Amniotic epithelial cell (primary cell): ENCODE measurements at regions not wholly inside any gene's neighbourhood (a gene's known extent, or its start where the extent isn't known, plus 50 kb on each side); places are given as distances from the start of the nearest gene placed in this dataset.
A peak's percentile ranks its signal among the peaks of the same experiment; 100 is the strongest.

Source experiments
- DNase-seq: peaks from one replicate; pipeline ENCODE4 v3.0.0-alpha.2; 2010; ENCODE audit warnings: low read depth

DNA sequence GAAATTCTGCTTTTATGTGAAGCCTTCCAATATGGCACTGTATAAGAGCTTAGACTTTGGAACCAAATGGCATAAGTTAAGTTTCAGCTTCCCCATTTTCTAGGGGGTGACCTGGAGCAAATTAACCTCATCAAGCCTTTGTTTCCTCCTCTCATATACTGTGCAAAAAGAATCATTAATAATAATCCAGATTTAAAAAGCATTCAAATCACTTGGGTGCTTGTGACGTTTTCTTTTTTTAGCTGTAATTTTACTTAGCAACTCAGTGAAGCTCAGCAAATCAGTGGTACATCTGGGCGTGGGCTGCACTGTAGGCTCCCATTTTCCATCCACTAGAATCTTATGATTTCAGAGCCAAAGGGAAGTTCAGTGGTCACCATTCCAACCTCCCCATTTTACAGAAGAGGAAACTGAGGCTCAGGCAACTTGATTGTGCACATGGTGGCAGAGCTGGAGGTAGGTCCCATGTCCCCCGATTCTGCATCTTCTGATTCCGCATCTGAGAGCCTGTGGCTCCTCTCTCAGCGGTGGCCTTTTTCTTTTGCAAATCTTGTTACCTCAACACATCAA, 131.2 kb downstream of the SNAPC1 start:
- DNase-seq: no peak

DNA sequence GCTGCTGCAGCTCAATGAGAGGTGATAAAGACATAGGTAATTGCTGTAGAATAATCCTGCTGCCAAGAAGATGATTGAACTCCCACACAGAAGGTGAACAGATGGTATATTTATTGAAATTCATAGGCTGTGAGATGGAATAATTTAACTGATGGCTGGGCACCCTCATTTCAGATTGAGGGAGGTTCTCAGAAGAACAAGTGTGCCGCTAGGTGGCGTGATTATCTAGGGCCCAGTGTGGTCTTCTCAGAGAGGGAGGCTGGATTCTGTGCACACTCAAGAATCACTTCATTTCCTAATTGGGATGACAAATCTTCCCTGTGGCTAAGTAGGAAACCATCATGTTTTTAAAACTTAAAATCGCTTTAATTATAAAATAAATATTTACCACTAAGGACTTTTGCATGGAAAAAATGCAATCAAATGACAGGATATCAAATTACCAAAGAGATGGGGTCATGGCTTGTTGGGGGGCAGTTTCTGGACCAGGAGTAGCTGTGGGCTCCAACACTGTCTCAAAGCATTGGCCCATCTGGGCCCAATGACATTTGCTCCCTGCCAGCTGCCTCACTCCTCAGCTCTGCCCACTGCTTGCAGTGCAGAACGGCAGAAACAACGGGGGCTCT, 132.3 kb downstream of the SNAPC1 start:
- DNase-seq: peak; percentile 54

DNA sequence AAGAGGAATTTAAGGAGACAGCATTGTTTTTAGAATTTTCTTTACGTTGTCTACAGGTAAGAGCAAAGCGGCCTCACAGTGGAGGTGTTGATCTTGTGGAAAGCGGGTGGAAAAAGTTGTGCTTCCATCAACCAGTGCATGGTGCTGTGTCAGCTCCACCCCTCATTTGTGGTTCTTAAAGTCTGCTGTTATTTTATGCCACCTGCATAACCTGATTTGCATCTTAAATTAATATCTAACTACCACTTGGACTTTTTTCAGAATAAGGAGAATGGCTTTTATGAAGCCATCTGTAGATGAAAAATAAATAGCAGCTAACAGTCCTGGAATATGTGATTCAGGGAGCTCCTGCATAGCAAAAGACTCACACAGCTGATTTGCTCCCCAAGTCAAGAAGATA, 135.1 kb downstream of the SNAPC1 start:
- no peak for DNase-seq

DNA sequence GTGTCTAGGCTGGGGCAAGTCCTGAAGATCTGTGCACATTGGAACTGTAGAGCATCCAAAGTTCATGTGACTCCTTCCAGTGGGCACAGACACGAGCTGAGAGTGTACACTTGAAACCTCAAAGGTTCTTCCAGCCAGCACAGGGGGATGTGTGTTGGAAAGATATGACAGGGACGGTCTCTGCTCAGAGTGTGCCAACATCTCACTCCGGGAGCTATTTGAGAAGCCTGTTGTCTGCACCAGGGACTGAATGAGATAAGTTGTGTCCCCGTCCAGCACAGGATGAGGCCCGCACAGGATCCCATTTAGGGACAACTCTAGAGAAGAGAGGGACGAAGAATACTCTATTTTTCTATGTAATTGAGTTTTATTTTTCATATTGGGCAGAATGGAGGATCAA, 136.3 kb downstream of the SNAPC1 start:
- no peak for DNase-seq

DNA sequence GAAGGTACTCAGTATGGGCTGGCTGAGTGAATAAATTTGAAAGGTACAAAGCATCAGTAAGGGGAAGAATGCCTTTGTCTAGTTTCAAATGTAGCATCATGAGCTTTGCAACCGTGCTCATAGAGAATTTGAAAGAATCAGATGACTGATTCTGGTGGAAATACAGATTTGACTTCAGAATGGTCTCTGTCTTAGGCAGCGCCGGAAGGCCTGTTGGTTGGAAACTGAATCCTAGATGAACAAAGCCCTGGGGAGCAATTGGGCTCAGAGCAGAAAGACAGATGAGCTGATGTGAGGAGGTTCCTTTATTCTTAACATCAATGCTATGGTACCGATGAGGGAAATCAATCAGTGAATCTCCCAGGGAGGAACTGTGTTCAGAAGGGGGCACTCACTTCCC, 137.3 kb downstream of the SNAPC1 start:
- no peak for DNase-seq

DNA sequence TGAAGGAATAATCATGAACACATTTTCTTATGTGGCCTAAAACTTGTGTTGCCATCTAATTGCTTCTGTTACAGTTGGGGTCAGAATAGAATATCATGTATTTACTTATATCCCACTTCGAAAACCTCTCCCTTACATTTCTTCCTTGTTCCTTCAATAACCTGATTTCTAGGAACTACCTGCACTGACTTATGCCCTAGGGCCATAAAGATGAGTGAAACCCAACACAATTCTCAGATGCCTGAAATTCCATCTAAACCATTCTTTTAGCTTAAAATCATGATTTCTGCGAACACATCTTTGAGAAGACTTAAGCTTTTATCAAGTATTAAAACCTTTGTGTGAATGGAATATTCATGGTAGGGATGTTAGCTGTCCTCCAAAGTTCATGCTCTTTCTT, 142.7 kb downstream of the SNAPC1 start:
- no peak for DNase-seq

DNA sequence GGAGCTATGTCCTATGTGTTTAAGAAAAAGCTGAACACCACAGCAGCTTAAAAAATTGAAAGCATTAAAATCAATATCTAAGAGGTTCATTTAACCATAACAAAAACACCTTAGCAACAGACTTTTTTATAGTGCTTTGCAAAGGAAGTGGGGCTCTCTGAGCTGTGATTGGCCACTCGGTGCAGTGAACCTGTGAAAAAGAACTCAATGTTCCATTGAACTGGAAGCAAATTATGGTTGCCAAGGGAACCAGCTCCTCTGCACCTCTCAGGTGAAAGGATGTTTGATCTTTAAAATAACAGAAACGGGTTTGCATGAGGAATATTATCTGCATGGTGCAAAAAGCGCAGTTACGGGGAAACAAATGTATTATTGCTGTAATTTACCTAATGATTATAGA, 149.4 kb downstream of the SNAPC1 start:
- no peak for DNase-seq

DNA sequence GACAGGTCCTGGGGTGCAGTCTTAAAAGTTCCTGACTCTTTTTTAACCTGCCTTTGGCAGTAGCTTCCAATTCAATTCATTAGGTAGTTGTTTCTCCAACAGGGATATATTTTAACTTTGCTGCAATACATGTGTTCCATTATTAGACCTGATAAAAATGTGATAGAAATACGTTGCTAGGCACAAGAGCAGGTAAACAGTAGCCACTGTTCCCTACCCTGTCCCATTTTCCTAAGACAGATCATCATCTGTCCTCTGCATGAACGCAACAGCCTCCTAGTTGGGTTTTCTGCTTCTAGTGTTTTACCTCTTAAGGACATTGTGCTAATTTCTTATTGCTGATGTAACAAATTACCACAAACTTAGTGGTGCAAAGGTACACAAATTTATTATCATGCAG, 156.8 kb downstream of the SNAPC1 start:
- DNase-seq: no peak

DNA sequence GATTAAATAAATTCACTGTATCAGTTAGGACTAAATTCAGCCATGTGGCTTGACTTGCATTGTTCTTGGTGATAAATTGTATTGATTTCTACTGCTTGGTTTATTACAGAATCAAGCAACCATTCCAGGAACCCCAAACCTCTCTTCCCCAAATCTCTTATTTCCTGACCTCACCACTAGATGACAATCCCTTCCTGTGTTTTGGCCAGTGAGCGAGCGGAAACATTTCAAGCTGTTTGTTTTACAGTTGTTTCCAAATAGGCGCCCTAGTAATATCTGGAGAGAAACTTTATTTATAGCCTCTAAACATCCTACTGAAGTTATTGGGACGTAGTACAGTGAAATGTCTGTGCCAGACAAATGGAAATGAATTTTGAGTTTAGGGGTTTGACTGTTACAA, 161.1 kb downstream of the SNAPC1 start:
- no peak for DNase-seq

DNA sequence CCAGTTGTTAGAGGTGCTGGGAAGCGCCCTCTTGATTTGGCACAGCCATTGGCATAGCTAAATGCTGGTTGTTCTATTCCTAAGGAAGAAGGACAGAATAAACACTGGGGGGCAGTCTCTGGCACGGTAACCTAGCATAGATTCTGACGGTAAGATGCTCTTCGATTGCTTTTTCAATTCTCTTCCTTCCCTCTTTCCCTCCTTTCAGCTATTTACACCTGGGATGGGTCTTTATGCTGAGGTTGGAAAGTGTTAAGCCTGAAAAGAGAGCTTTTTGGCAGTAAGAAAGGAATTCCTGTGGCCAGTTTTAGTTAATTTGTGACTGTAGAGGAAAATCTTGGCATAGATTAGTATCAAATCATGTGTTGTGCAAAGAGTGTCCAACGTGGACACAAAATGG, 162.8 kb downstream of the SNAPC1 start:
- peak; percentile 9 for DNase-seq

DNA sequence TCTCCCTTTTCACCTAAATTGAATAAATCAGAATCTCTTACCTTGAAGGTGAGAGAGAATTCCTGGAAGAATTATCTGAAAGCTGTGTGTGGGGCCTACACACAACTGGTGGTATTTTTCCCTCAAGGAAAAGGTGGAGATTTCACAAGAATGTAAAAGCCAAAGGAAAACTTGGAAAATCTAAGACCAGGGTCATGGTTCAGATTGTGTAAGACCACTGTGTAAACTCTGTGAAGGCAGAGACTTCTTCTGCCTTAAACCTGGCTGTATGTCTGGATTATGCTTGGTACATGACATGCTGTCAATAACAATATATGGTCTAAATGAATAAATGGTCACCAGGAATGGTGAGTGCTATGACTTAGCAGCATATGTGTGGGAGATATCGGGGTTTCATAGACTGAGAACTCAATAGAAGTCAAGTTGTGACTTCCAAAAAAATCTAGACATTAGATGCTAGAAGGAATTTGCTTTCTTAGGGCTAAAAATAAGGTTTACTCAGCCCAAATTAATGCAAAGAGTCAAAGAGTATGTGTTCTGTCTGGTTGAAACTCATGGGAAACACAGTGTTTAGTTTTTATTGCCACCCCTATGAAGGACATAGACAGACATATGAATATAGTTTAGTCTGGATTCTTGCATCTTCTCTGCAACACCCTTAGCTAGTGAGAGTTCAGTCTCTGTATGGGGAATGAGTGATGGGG, 163.7 kb downstream of the SNAPC1 start:
- DNase-seq: no peak

DNA sequence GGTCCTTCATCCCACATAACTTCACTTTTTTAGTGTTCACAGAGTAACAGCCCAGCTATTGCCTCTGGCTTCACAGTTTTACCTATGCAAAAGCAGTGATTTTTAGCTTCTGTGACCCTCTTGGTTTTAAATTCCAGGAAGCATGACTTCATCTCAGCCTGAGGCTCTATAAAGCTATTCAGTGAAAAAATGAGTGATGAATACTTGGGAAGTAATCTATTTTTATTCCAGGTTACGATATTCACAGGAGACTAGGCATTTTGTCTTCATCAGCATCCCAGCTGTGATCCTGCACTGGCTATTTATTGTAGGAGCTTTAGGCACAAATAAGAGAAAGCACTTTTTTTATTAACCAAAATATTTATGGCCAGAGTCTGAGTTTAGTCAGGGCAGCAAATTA, 164.8 kb downstream of the SNAPC1 start:
- no peak for DNase-seq

DNA sequence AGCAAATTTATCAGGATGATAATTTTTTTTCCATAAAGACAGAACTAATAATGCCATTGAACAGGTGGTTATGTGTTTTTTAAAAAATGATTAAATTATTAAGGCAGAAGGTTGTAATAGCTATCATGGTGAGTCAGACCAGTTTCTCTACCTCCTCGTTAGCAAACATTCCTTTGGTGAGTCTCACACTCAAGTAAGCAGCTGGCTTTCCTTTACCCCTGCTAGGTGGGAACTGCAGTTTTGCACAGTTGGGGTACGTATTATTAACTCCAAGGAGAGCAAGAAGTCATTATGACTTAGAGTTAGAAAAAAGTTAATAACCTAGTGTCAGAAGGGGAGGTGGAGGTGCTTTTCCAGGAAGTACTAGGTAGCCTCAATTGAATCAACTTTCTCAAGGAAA, 165.3 kb downstream of the SNAPC1 start:
- DNase-seq: peak; percentile 28

DNA sequence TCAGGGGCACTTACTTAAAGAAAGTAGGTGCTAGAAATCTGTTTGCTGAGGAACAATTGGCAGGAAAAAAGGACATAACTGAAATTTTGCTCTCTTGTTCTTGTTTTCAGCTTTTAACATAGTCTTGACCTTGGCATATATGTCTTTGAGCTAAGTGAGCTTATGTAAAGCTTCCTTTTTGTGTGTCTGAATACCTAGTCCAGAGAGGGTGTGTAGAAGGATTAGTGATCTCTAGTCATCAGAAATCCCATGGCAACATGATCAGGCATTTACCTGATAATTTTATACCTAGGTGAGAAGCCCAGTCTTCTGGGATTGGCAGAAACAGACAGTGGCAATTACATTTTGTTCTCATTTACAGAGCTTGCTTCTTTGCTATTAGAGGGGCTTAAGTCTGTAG, 166.1 kb downstream of the SNAPC1 start:
- DNase-seq: no peak

DNA sequence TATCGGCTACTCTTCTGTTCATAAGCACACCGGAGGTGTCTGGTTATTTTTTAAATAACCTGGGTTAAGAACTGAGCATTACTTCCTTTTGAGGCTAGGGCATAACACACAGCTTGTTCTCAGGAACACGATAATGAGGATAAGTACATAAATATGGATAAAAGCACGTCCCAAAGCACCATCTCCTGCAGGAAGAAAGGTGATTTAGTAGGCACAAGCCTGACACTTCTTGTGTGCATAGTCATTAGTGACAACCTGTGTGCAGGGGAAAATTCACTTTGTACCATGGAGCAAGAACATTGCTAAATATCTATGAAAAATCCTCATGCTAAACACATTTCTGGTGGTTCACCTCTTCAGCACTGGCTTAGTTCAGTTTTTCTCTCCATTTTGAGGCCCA, 166.5 kb downstream of the SNAPC1 start:
- no peak for DNase-seq

DNA sequence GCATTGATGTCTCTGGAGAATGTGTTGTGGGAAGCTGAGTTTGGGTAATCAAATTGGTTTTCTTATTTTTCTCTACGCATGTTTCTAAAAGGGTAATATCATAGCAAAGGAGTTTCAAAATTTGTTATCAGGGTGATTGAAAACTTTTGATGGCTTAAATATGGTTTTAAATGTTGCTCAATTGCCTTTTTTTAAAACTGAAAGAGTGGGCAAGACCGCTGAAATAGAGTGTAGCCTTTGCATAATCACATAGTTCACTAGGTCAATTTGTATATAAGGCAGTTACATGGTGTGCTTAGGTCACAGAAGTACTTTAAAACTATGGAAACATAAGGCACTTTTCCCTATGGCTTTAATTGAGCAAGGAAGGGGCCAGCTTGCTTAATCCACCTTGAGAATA, 167.4 kb downstream of the SNAPC1 start:
- peak; percentile 2 for DNase-seq

DNA sequence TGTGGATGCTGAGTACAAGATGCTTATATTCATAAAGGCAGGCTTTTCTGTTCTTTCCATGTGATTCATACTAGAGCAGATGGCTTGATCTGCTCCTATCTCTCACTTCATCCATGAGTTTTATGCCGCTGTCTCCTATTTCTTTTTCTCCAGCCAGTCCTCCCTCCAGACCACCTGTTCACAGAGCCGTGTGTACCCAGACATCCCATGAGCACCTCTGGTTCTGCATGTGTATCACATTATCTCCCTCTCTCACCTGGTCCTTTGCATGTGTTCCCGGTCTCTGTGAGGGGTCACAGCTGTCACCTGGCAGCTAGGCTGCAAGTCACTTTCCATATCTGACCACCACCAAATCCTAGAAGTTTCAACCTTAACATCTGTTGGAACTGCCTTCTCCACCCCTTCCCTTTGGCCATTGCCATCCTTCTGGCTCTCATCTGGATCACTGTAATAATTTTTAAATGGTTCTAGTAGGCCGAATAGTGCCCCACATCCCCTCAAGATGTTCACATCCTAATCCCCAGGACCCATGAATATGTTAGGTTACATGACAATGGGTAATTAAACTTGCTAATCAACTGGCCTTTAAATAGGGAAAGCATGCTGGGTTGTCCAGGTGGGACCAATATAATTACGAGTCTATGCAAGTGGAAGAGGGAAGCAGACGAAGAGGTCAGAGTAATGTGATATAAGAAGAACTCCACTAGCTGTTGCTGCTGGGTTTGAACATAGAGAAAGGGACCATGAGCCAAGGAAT, 168.1 kb downstream of the SNAPC1 start:
- DNase-seq: no peak

DNA sequence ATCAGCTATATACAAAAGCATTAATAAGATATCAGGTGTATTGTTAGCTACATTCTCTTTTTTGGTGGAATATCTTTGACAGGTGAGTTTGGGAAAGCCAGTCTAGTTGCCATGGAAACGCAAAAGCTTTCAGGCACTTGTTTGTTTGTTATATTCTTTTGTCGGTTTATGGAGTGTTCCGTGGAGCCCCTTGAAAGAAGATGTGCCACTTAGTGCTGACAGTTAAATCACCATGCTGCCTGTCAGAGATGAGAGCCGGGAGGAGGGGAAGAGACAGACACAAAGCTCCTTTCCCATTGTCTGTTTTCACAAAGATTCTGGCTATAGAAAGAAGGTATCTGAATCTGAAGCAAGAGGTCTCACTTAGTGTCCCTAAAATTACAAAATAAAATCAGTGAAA, 170.8 kb downstream of the SNAPC1 start:
- no peak for DNase-seq

DNA sequence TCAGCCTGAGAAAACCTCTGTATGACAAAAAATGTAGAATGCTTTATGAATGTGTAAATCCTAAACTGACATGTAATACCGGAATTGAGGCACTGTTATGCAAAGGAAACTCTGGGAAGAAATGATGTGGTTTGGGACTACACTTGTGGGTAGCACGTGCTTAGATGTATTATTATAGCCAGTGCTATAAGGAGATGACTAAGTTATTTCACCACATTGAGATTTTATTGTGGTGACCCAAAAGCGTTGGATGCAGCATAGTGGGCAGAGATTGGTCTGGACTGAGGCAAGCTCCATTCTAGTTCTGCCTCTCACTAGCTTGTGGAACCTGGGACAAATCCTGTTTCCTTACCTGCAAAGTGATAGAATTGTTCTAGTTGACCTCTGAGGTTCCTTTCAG, 172.2 kb downstream of the SNAPC1 start:
- DNase-seq: peak; percentile 75

DNA sequence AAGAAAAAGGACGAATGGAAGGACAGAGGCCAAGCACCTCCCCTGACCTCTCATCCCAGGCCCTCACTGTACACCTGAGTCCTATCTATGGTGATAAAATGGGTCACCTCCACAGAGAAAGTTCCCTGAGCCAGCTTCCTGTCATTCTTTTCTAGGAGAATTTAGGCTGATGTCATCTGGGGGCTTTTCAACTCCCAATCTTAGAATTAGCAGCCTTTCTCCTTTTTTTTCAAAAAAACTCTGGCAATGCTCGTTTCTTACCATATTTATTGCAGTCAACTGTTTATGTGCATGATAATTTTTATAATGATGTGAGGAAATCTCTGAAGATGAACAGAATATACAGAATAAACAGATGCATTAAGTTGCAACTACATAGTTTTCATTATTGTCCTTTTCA, 177.6 kb downstream of the SNAPC1 start:
- DNase-seq: no peak

DNA sequence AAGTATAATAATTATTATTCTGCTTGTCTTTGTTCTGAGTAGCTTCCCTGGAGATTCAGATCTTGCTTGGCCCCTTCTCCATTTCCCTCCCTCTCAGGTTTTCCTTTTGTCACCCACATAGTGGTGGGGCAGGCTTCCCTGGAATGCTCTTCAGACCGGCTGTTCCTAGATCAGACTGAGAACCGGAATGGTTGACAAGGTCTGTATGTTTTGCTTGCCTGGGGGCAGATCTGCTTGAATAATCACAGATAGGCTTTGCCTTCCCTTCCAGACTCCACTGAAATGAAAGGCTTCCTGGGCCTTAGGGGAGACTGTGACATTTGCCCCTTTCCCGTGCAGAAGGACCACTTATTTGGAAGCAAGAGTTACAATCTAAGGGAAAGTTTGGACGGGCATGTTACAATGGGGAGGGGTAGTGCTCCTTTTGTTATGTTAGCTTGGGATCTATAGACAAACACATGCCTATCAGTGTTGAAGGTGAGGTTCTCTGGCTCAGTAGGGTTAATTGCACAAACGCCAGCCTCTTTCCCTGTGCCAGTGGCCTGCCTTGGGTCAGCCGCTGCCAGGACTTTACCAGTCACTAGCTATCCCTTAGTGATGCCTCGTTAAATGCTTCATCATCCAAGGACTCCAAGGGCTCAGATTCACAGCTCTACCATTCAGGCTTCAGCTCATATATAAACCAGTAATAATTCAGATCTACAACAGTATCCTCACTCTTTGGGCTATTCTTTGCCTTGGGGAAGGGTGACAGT, 178.6 kb downstream of the SNAPC1 start:
- DNase-seq: no peak

DNA sequence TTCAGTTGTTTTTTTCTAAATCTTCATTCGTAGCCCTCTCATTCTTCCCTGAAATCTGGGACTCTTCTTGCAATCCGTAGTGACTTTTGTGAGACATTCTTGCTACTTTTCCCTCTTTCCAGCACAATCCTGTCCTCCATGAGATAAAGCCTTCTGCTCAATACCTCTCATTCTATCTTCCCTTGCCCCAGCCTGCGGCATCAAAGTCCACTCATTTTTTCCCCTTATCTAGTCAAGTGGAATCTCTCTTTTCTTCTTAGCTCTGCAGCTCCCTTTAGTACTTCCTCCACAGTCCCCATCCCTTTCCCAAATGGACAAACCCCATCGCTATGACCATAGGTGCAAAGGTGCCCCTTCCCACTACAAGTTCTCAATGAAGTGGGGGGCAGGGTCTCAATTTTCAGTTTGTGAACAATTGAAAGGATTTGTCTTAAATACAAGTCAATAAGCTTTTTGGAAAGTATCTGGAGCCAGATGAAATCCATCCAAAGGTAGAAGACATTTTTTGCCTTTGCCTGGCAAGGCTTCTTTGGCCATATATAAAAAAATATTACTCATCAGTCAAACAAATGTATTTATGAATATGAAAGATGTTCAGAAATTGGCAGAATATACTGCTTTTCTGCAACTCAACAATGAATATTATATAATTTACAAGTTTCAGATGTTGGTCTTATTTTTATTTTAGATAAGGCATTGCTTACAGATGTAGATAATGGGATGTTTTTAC, 179.4 kb downstream of the SNAPC1 start:
- DNase-seq: no peak
